NCI-H2107 treated with DMSO at 0.1 percent for 48 hours (cell line): ENCODE measurements at regions not wholly inside any gene's neighbourhood (a gene's known extent, or its start where the extent isn't known, plus 50 kb on each side); places are given as distances from the start of the nearest gene placed in this dataset.

ENCODE experiments used
- DNase-seq: peaks from one replicate; lab custom pipeline; 2025; ENCODE audit not compliant: unreplicated experiment; lab: John Stamatoyannopoulos, UW

- no peak for DNase-seq
Measured at GRCh38 chr3:117286488-117286887, 576.9 kb downstream of the TUSC7 start.

GRCh38 chr3:117287602-117288001 lies 578.0 kb downstream of the TUSC7 start:
- no peak for DNase-seq

- no peak for DNase-seq
Measured at GRCh38 chr3:117291476-117291875, 581.9 kb downstream of the TUSC7 start.

GRCh38 chr3:117297065-117297464 lies 587.5 kb downstream of the TUSC7 start:
- DNase-seq, result no peak

GRCh38 chr3:117297541-117297940 lies 588.0 kb downstream of the TUSC7 start:
- no peak for DNase-seq

GRCh38 chr3:117298273-117298672 lies 588.7 kb downstream of the TUSC7 start:
- no peak for DNase-seq

- DNase-seq, result no peak
Measured at GRCh38 chr3:117302428-117302827, 592.8 kb downstream of the TUSC7 start.

GRCh38 chr3:117303443-117303842 lies 593.9 kb downstream of the TUSC7 start:
- DNase-seq, result no peak

- no peak for DNase-seq
Measured at GRCh38 chr3:117304681-117305080, 595.1 kb downstream of the TUSC7 start.

- no peak for DNase-seq
Measured at GRCh38 chr3:117305681-117306080, 596.1 kb downstream of the TUSC7 start.

GRCh38 chr3:117306299-117306698 lies 596.7 kb downstream of the TUSC7 start:
- DNase-seq, result no peak

GRCh38 chr3:117308353-117308752 lies 598.8 kb downstream of the TUSC7 start:
- no peak for DNase-seq

GRCh38 chr3:117308756-117309155 lies 599.2 kb downstream of the TUSC7 start:
- DNase-seq, result no peak

- DNase-seq, result no peak
Measured at GRCh38 chr3:117310536-117310935, 601.0 kb downstream of the TUSC7 start.

GRCh38 chr3:117314441-117315150 lies 605.0 kb downstream of the TUSC7 start:
- no peak for DNase-seq

- DNase-seq, result no peak
Measured at GRCh38 chr3:117322866-117323265, 613.3 kb downstream of the TUSC7 start.

- no peak for DNase-seq
Measured at GRCh38 chr3:117346901-117347300, 637.3 kb downstream of the TUSC7 start.

GRCh38 chr3:117348884-117349283 lies 639.3 kb downstream of the TUSC7 start:
- DNase-seq, result no peak

GRCh38 chr3:117349566-117349965 lies 640.0 kb downstream of the TUSC7 start:
- no peak for DNase-seq

GRCh38 chr3:117350371-117350770 lies 640.8 kb downstream of the TUSC7 start:
- no peak for DNase-seq

GRCh38 chr3:117355566-117355965 lies 646.0 kb downstream of the TUSC7 start:
- DNase-seq, result peak; percentile 22

- DNase-seq, result no peak
Measured at GRCh38 chr3:117356091-117356705, 646.6 kb downstream of the TUSC7 start.
